ENCODE measurements at regions not wholly inside any gene's neighbourhood (a gene's known extent, or its start where the extent isn't known, plus 50 kb on each side); places are given as distances from the start of the nearest gene placed in this dataset.
A peak's percentile ranks its signal among the peaks of the same experiment; 100 is the strongest.

DNA sequence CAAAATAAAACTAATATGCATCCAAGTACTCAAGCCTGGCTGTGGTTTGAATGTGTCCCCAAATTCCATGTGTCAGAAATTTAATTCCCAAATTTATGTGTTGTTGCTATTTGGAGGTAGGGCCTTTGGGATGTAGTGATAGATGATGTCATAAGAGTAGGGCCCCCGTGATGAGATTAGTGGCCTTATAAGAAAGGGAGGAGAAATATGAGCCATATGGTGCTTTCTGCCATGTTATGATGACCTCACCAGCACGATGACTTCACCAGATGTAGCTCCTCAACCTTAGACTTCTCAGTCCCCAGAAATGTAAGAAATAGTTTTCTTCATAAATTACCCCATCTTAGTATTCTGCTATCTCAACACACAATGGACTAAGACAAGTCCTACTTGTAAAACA, 2264.0 kb downstream of the ARAP2 start:
- Histone ChIP-seq H3K27ac (ENCODE audit: insufficient read depth, low read length) (no peak overlapping the region), H3K27me3 (ENCODE audit: control insufficient read depth, insufficient read depth, low read length) (no peaks in the 10 kb centered on the region), H3K4me2 (ENCODE audit: extremely low read depth, insufficient read depth, low read length) (no peak overlapping the region)

DNA sequence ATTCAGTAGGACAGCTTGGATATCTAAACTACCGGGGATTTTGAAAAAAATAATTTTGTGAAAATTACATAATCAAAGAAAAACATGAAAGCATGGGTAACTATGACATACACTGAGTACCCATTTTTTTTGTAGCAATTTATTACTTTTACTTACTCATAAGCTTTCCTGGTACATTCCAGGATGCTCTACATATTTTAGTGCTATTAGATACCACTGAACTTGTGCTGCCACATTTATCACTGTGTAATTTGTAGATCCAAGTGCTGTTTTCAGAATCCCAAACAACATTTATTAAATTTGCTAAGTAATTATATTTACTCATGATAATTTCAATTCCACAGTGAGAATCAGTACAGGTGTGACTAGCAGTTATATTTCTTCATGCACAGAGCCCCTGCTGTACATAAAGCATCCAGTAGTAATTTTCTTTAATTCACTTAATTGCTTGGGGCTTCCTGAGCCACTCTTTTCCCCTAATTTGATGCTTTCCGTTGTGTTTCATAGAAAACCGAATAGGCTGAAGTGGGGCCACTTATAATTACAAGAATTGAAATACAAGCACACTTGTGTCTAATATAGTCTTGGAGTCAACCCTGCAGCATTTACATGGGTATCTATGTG, 2254.4 kb downstream of the ARAP2 start:
- Histone ChIP-seq H3K4me1 (ENCODE audit: control insufficient read depth, extremely low read depth, insufficient read depth, low read length) (no peaks in the 10 kb centered on the region), H3K27me3 (ENCODE audit: control insufficient read depth, insufficient read depth, low read length) (no peaks in the 10 kb centered on the region), H4K20me1 (ENCODE audit: control insufficient read depth, extremely low read depth, insufficient read depth, low read length) (no peaks in the 10 kb centered on the region), H3K4me3 (replicated peaks in 1 of 4; ENCODE audit: control extremely low read depth in 1 of 4, insufficient read depth in 1 of 4, low read depth in 3 of 4, low read length in 4 of 4) (no peak overlapping the region), H3K9ac (ENCODE audit: insufficient read depth, low read length) (no peak overlapping the region), H2AFZ (ENCODE audit: low read length) (no peak overlapping the region), H3K4me2 (ENCODE audit: extremely low read depth, insufficient read depth, low read length) (no peak overlapping the region), H3K79me2 (ENCODE audit: control insufficient read depth, insufficient read depth, low read length) (no peaks in the 10 kb centered on the region), H3K9me3 (ENCODE audit: control insufficient read depth, insufficient read depth, low read depth, low read length) (no peaks in the 10 kb centered on the region), H3K27ac (ENCODE audit: insufficient read depth, low read length) (no peak overlapping the region), H3K36me3 (ENCODE audit: control insufficient read depth, insufficient read depth, low read length) (no peaks in the 10 kb centered on the region)
- no peak for DNase-seq (ENCODE audit: low read depth in 2 of 2)
- TF ChIP-seq, protein P1, sequence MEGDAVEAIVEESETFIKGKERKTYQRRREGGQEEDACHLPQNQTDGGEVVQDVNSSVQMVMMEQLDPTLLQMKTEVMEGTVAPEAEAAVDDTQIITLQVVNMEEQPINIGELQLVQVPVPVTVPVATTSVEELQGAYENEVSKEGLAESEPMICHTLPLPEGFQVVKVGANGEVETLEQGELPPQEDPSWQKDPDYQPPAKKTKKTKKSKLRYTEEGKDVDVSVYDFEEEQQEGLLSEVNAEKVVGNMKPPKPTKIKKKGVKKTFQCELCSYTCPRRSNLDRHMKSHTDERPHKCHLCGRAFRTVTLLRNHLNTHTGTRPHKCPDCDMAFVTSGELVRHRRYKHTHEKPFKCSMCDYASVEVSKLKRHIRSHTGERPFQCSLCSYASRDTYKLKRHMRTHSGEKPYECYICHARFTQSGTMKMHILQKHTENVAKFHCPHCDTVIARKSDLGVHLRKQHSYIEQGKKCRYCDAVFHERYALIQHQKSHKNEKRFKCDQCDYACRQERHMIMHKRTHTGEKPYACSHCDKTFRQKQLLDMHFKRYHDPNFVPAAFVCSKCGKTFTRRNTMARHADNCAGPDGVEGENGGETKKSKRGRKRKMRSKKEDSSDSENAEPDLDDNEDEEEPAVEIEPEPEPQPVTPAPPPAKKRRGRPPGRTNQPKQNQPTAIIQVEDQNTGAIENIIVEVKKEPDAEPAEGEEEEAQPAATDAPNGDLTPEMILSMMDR (conservative IDR thresholded peaks at IDR 0.05 in 1 of 2, IDR thresholded peaks at IDR 0.05 in 1 of 2; ENCODE audit: low read depth in 1 of 2, low read length in 2 of 2), result no peak
- no peak for TF ChIP-seq EZH2 (IDR thresholded peaks at IDR 0.05; ENCODE audit: low read length, missing control alignments)

More for the DNA sequence above, 2264.0 kb downstream of the ARAP2 start:
- Histone ChIP-seq H2AFZ (ENCODE audit: low read length) (no peak overlapping the region), H3K9ac (ENCODE audit: insufficient read depth, low read length) (no peak overlapping the region), H3K36me3 (ENCODE audit: control insufficient read depth, insufficient read depth, low read length) (no peaks in the 10 kb centered on the region), H3K79me2 (ENCODE audit: control insufficient read depth, insufficient read depth, low read length) (no peaks in the 10 kb centered on the region), H3K4me1 (ENCODE audit: control insufficient read depth, extremely low read depth, insufficient read depth, low read length) (no peaks in the 10 kb centered on the region), H3K9me3 (ENCODE audit: control insufficient read depth, insufficient read depth, low read depth, low read length) (no peaks in the 10 kb centered on the region), H3K4me3 (replicated peaks in 1 of 4; ENCODE audit: control extremely low read depth in 1 of 4, insufficient read depth in 1 of 4, low read depth in 3 of 4, low read length in 4 of 4) (no peak overlapping the region), H4K20me1 (ENCODE audit: control insufficient read depth, extremely low read depth, insufficient read depth, low read length) (no peaks in the 10 kb centered on the region)
- DNase-seq (ENCODE audit: low read depth in 2 of 2), result no peak
- no peak for TF ChIP-seq EZH2 (IDR thresholded peaks at IDR 0.05; ENCODE audit: low read length, missing control alignments)
- TF ChIP-seq, protein P1 (conservative IDR thresholded peaks at IDR 0.05 in 1 of 2, IDR thresholded peaks at IDR 0.05 in 1 of 2; ENCODE audit: low read depth in 1 of 2, low read length in 2 of 2), result no peak

DNA sequence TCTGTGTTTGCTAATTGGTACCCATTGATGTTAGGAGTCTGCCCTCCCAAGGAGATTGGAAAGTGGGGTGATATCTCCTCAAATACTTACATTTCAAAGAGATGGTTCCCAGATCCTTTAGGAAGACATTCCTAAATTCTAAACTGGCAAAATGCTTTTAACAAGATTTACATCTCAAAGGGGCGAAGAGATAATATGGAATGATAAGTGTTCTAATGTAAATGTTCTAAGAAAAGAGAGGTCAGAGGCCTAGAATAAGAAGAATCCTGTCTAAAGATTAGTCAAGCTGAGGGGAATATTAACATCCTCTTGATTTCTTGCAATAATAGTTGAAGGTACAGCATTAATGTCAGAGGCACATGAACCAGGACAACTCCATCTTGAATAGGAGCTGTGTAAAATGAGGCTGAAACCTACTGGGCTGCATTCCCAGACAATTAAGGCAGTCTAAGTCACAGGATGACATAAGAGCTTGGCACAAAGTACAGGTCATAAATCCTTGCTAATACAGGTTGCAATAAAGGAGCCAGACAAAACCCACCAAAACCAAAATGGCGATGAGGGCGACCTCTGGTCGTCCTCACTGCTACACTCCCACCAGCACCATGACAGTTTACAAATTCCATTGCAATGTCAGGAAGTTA, 2248.1 kb downstream of the ARAP2 start:
- H3K36me3 ChIP-seq (ENCODE audit: control insufficient read depth, insufficient read depth, low read length), result no peaks in the 10 kb centered on the region
- peak in 1 of 2 donors; percentile 58 for DNase-seq (ENCODE audit: low read depth in 2 of 2)

More for the DNA sequence above, 2248.1 kb downstream of the ARAP2 start:
- TF ChIP-seq EZH2 (IDR thresholded peaks at IDR 0.05; ENCODE audit: low read length, missing control alignments), result no peak
- TF ChIP-seq, protein P1 (conservative IDR thresholded peaks at IDR 0.05 in 1 of 2, IDR thresholded peaks at IDR 0.05 in 1 of 2; ENCODE audit: low read depth in 1 of 2, low read length in 2 of 2), result no peak
- Histone ChIP-seq H3K27me3 (ENCODE audit: control insufficient read depth, insufficient read depth, low read length) (no peaks in the 10 kb centered on the region), H3K27ac (ENCODE audit: insufficient read depth, low read length) (no peak overlapping the region), H3K4me2 (ENCODE audit: extremely low read depth, insufficient read depth, low read length) (no peak overlapping the region), H3K79me2 (ENCODE audit: control insufficient read depth, insufficient read depth, low read length) (no peaks in the 10 kb centered on the region), H3K9ac (ENCODE audit: insufficient read depth, low read length) (no peak overlapping the region), H3K4me3 (replicated peaks in 1 of 4; ENCODE audit: control extremely low read depth in 1 of 4, insufficient read depth in 1 of 4, low read depth in 3 of 4, low read length in 4 of 4) (no peak overlapping the region), H4K20me1 (ENCODE audit: control insufficient read depth, extremely low read depth, insufficient read depth, low read length) (no peaks in the 10 kb centered on the region), H3K4me1 (ENCODE audit: control insufficient read depth, extremely low read depth, insufficient read depth, low read length) (no peaks in the 10 kb centered on the region), H3K9me3 (ENCODE audit: control insufficient read depth, insufficient read depth, low read depth, low read length) (no peaks in the 10 kb centered on the region), H2AFZ (ENCODE audit: low read length) (no peak overlapping the region)

Data from fibroblast of lung (primary cell).